ENCODE measurements at regions not wholly inside any gene's neighbourhood (a gene's known extent, or its start where the extent isn't known, plus 50 kb on each side); places are given as distances from the start of the nearest gene placed in this dataset.

GRCh38 chr1:188426561-188426960 lies 1597.8 kb downstream of the PLA2G4A start:
- no peaks in the 10 kb centered on the region for H3K9me3 ChIP-seq (ENCODE audit: control insufficient read depth in 2 of 2, insufficient read depth in 1 of 2, low read depth in 1 of 2, low read length in 1 of 2)
- no peaks in the 10 kb centered on the region for H3K4me1 ChIP-seq (ENCODE audit: control insufficient read depth in 2 of 2, insufficient read depth in 2 of 2, low read length in 1 of 2)
- H3K36me3 ChIP-seq (ENCODE audit: control insufficient read depth in 2 of 2, insufficient read depth in 2 of 2, low read length in 1 of 2), result no peaks in the 10 kb centered on the region
- no peaks in the 10 kb centered on the region for H3K27me3 ChIP-seq (ENCODE audit: control insufficient read depth in 1 of 2, insufficient read depth in 2 of 2, low read length in 2 of 2)
- H3K27ac ChIP-seq (ENCODE audit: low read depth in 2 of 2, low read length in 1 of 2), result no peak overlapping the region
- H3K4me3 ChIP-seq (ENCODE audit: low read depth in 1 of 2, low read length in 2 of 2), result no peak overlapping the region

- Histone ChIP-seq H3K36me3 (ENCODE audit: control insufficient read depth in 2 of 2, insufficient read depth in 2 of 2, low read length in 1 of 2) (no peaks in the 10 kb centered on the region), H3K9me3 (ENCODE audit: control insufficient read depth in 2 of 2, insufficient read depth in 1 of 2, low read depth in 1 of 2, low read length in 1 of 2) (no peaks in the 10 kb centered on the region), H3K4me3 (ENCODE audit: low read depth in 1 of 2, low read length in 2 of 2) (no peak overlapping the region), H3K27me3 (ENCODE audit: control insufficient read depth in 1 of 2, insufficient read depth in 2 of 2, low read length in 2 of 2) (no peaks in the 10 kb centered on the region), H3K4me1 (ENCODE audit: control insufficient read depth in 2 of 2, insufficient read depth in 2 of 2, low read length in 1 of 2) (no peaks in the 10 kb centered on the region), H3K27ac (ENCODE audit: low read depth in 2 of 2, low read length in 1 of 2) (no peak overlapping the region)
- 53 to 69% methylated on average over 2 of the region's 2 CpGs for WGBS, 2 donors
Measured at GRCh38 chr1:188427642-188428041, 1598.9 kb downstream of the PLA2G4A start.

GRCh38 chr1:188429386-188429785 lies 1600.6 kb downstream of the PLA2G4A start:
- H3K4me3 ChIP-seq (ENCODE audit: low read depth in 1 of 2, low read length in 2 of 2), result no peak overlapping the region
- 86 to 87% methylated on average over 2 of the region's 2 CpGs for WGBS, 2 donors
- H3K36me3 ChIP-seq (ENCODE audit: control insufficient read depth in 2 of 2, insufficient read depth in 2 of 2, low read length in 1 of 2), result no peaks in the 10 kb centered on the region

GRCh38 chr1:188432427-188432826 lies 1603.7 kb downstream of the PLA2G4A start:
- H3K4me3 ChIP-seq (ENCODE audit: low read depth in 1 of 2, low read length in 2 of 2), result no peak overlapping the region
- H3K27ac ChIP-seq (ENCODE audit: low read depth in 2 of 2, low read length in 1 of 2), result no peak overlapping the region
- H3K9me3 ChIP-seq (ENCODE audit: control insufficient read depth in 2 of 2, insufficient read depth in 1 of 2, low read depth in 1 of 2, low read length in 1 of 2), result no peaks in the 10 kb centered on the region
- 36 to 45% methylated on average over 1 of the region's 1 CpG for WGBS, 2 donors
- H3K27me3 ChIP-seq (ENCODE audit: control insufficient read depth in 1 of 2, insufficient read depth in 2 of 2, low read length in 2 of 2), result no peaks in the 10 kb centered on the region
- no peaks in the 10 kb centered on the region for H3K4me1 ChIP-seq (ENCODE audit: control insufficient read depth in 2 of 2, insufficient read depth in 2 of 2, low read length in 1 of 2)
- H3K36me3 ChIP-seq (ENCODE audit: control insufficient read depth in 2 of 2, insufficient read depth in 2 of 2, low read length in 1 of 2), result no peaks in the 10 kb centered on the region

More at GRCh38 chr1:188429386-188429785, 1600.6 kb downstream of the PLA2G4A start:
- no peak overlapping the region for H3K27ac ChIP-seq (ENCODE audit: low read depth in 2 of 2, low read length in 1 of 2)
- H3K4me1 ChIP-seq (ENCODE audit: control insufficient read depth in 2 of 2, insufficient read depth in 2 of 2, low read length in 1 of 2), result no peaks in the 10 kb centered on the region
- no peaks in the 10 kb centered on the region for H3K9me3 ChIP-seq (ENCODE audit: control insufficient read depth in 2 of 2, insufficient read depth in 1 of 2, low read depth in 1 of 2, low read length in 1 of 2)
- no peaks in the 10 kb centered on the region for H3K27me3 ChIP-seq (ENCODE audit: control insufficient read depth in 1 of 2, insufficient read depth in 2 of 2, low read length in 2 of 2)

GRCh38 chr1:188433425-188433824 lies 1604.7 kb downstream of the PLA2G4A start:
- Histone ChIP-seq H3K4me1 (ENCODE audit: control insufficient read depth in 2 of 2, insufficient read depth in 2 of 2, low read length in 1 of 2) (no peaks in the 10 kb centered on the region), H3K4me3 (ENCODE audit: low read depth in 1 of 2, low read length in 2 of 2) (no peak overlapping the region), H3K27ac (ENCODE audit: low read depth in 2 of 2, low read length in 1 of 2) (no peak overlapping the region), H3K36me3 (ENCODE audit: control insufficient read depth in 2 of 2, insufficient read depth in 2 of 2, low read length in 1 of 2) (no peaks in the 10 kb centered on the region), H3K27me3 (ENCODE audit: control insufficient read depth in 1 of 2, insufficient read depth in 2 of 2, low read length in 2 of 2) (no peaks in the 10 kb centered on the region), H3K9me3 (ENCODE audit: control insufficient read depth in 2 of 2, insufficient read depth in 1 of 2, low read depth in 1 of 2, low read length in 1 of 2) (no peaks in the 10 kb centered on the region)
- WGBS, 2 donors, result 53 to 67% methylated on average over 2 of the region's 2 CpGs

GRCh38 chr1:188444526-188444925 lies 1615.8 kb downstream of the PLA2G4A start:
- Histone ChIP-seq H3K27ac (ENCODE audit: low read depth in 2 of 2, low read length in 1 of 2) (no peak overlapping the region), H3K9me3 (ENCODE audit: control insufficient read depth in 2 of 2, insufficient read depth in 1 of 2, low read depth in 1 of 2, low read length in 1 of 2) (no peaks in the 10 kb centered on the region), H3K4me1 (ENCODE audit: control insufficient read depth in 2 of 2, insufficient read depth in 2 of 2, low read length in 1 of 2) (no peaks in the 10 kb centered on the region), H3K27me3 (ENCODE audit: control insufficient read depth in 1 of 2, insufficient read depth in 2 of 2, low read length in 2 of 2) (no peaks in the 10 kb centered on the region), H3K4me3 (ENCODE audit: low read depth in 1 of 2, low read length in 2 of 2) (no peak overlapping the region), H3K36me3 (ENCODE audit: control insufficient read depth in 2 of 2, insufficient read depth in 2 of 2, low read length in 1 of 2) (no peaks in the 10 kb centered on the region)
- 48 to 56% methylated on average over 3 of the region's 3 CpGs for WGBS, 2 donors

GRCh38 chr1:188462837-188463236 lies 1634.1 kb downstream of the PLA2G4A start:
- H3K36me3 ChIP-seq (ENCODE audit: control insufficient read depth in 2 of 2, insufficient read depth in 2 of 2, low read length in 1 of 2), result no peaks in the 10 kb centered on the region
- no peak overlapping the region for H3K4me3 ChIP-seq (ENCODE audit: low read depth in 1 of 2, low read length in 2 of 2)
- no peaks in the 10 kb centered on the region for H3K27me3 ChIP-seq (ENCODE audit: control insufficient read depth in 1 of 2, insufficient read depth in 2 of 2, low read length in 2 of 2)

GRCh38 chr1:188463919-188464318 lies 1635.2 kb downstream of the PLA2G4A start:
- H3K27me3 ChIP-seq (ENCODE audit: control insufficient read depth in 1 of 2, insufficient read depth in 2 of 2, low read length in 2 of 2), result no peaks in the 10 kb centered on the region
- no peak overlapping the region for H3K4me3 ChIP-seq (ENCODE audit: low read depth in 1 of 2, low read length in 2 of 2)
- H3K27ac ChIP-seq (ENCODE audit: low read depth in 2 of 2, low read length in 1 of 2), result no peak overlapping the region
- H3K9me3 ChIP-seq (ENCODE audit: control insufficient read depth in 2 of 2, insufficient read depth in 1 of 2, low read depth in 1 of 2, low read length in 1 of 2), result peaks cover 0 to 3% of the 10 kb centered on the region in 2 donors
- no peaks in the 10 kb centered on the region for H3K36me3 ChIP-seq (ENCODE audit: control insufficient read depth in 2 of 2, insufficient read depth in 2 of 2, low read length in 1 of 2)
- no peaks in the 10 kb centered on the region for H3K4me1 ChIP-seq (ENCODE audit: control insufficient read depth in 2 of 2, insufficient read depth in 2 of 2, low read length in 1 of 2)
- WGBS, 2 donors, result 70% methylated on average over 2 of the region's 2 CpGs

More at GRCh38 chr1:188462837-188463236, 1634.1 kb downstream of the PLA2G4A start:
- Histone ChIP-seq H3K4me1 (ENCODE audit: control insufficient read depth in 2 of 2, insufficient read depth in 2 of 2, low read length in 1 of 2) (no peaks in the 10 kb centered on the region), H3K27ac (ENCODE audit: low read depth in 2 of 2, low read length in 1 of 2) (no peak overlapping the region), H3K9me3 (ENCODE audit: control insufficient read depth in 2 of 2, insufficient read depth in 1 of 2, low read depth in 1 of 2, low read length in 1 of 2) (peaks cover 0 to 3% of the 10 kb centered on the region in 2 donors)

GRCh38 chr1:188466539-188466938 lies 1637.8 kb downstream of the PLA2G4A start:
- Histone ChIP-seq H3K27ac (ENCODE audit: low read depth in 2 of 2, low read length in 1 of 2) (no peak overlapping the region), H3K4me1 (ENCODE audit: control insufficient read depth in 2 of 2, insufficient read depth in 2 of 2, low read length in 1 of 2) (no peaks in the 10 kb centered on the region), H3K36me3 (ENCODE audit: control insufficient read depth in 2 of 2, insufficient read depth in 2 of 2, low read length in 1 of 2) (no peaks in the 10 kb centered on the region), H3K9me3 (ENCODE audit: control insufficient read depth in 2 of 2, insufficient read depth in 1 of 2, low read depth in 1 of 2, low read length in 1 of 2) (no peaks in the 10 kb centered on the region), H3K27me3 (ENCODE audit: control insufficient read depth in 1 of 2, insufficient read depth in 2 of 2, low read length in 2 of 2) (no peaks in the 10 kb centered on the region), H3K4me3 (ENCODE audit: low read depth in 1 of 2, low read length in 2 of 2) (no peak overlapping the region)
- 49 to 66% methylated on average over 4 of the region's 4 CpGs for WGBS, 2 donors

GRCh38 chr1:188476606-188477005 lies 1647.9 kb downstream of the PLA2G4A start:
- no peak overlapping the region for H3K27ac ChIP-seq (ENCODE audit: low read depth in 2 of 2, low read length in 1 of 2)
- 75 to 81% methylated on average over 1 of the region's 1 CpG for WGBS, 2 donors
- no peaks in the 10 kb centered on the region for H3K27me3 ChIP-seq (ENCODE audit: control insufficient read depth in 1 of 2, insufficient read depth in 2 of 2, low read length in 2 of 2)
- H3K36me3 ChIP-seq (ENCODE audit: control insufficient read depth in 2 of 2, insufficient read depth in 2 of 2, low read length in 1 of 2), result no peaks in the 10 kb centered on the region
- peaks cover 2 to 3% of the 10 kb centered on the region in 2 donors for H3K9me3 ChIP-seq (ENCODE audit: control insufficient read depth in 2 of 2, insufficient read depth in 1 of 2, low read depth in 1 of 2, low read length in 1 of 2)
- no peaks in the 10 kb centered on the region for H3K4me1 ChIP-seq (ENCODE audit: control insufficient read depth in 2 of 2, insufficient read depth in 2 of 2, low read length in 1 of 2)
- H3K4me3 ChIP-seq (ENCODE audit: low read depth in 1 of 2, low read length in 2 of 2), result no peak overlapping the region
